NCI-H446 treated with DMSO at 0.1 percent for 48 hours (cell line): ENCODE measurements at regions not wholly inside any gene's neighbourhood (a gene's known extent, or its start where the extent isn't known, plus 50 kb on each side); places are given as distances from the start of the nearest gene placed in this dataset.

ENCODE experiments used
- DNase-seq: peaks from one replicate; lab custom pipeline; 2025; lab: John Stamatoyannopoulos, UW

DNA sequence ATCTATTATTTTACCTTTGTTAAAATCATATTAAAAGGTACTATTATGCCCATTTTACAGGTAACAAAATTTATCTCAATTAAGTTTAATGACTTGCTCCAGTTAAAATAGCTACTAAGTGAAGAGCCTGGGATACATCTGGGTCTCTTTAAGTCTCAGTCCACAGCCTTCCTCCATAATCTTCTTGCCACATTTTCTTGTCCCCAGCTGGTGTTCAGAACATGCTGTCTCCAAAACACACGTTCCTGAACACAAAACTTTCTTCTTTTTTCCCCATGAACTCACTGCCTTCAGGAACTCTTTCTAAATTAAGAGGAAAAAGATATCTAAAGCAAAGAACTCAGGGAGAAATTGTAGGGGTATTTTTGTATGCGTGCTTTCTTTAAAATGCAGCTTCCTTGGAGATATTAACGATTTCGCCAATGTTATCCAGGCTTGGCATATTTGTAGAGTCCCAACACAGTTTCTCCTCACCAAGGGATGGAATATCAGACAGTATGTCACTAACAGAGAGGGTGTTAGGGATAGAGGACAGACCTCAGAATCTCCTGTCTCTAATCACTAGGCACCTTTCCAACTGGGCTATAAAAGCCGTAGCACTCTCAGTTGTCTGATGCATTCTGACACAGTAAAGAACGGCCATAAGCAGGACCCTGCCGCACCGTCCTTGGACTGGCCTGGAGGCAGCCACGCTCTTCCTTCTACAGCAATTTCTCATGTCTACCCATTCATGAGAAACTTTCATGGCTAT lies 232.8 kb upstream of the BLID start:
- DNase-seq, result no peak

DNA sequence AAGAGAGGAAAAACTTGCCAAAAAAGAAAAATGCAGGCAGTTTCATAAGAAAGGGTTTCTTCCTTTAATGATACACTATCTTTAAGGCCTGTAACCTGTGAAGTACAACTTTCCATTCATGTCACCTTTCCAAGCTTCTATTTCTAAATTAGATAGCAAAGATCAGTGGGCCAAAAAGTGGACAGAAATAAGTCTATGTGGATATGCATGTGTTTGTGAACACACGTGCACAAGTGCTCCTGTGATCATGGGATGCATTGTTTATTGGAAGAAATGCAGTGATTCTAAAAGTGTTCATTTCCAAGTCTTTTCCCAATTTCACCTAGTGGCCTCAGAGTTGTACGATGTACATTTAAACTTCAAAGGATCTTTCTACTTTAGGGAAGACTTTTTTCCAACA lies 230.0 kb upstream of the BLID start:
- no peak for DNase-seq

- no peak for DNase-seq
Observed at GRCh38 chr11:122345586-122345985, 229.6 kb upstream of the BLID start.

DNA sequence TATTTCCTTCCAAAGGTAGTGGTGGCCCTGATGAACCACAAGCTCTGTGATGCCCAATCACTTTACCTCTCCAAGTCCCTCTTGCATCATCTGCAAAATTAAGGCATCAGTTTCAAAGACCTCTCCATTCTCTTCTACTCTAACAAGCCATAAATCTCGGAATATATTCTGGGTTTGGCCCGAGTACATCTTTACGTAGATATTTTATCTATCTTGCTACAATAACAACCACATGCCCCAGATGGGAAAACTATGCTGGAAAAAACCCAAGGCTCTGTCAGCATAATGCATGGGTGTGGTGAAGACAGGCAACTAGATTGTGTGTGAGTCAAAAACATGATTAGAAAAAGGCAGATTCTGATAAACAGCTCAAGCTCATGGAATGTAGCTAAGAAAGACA lies 228.2 kb upstream of the BLID start:
- DNase-seq, result no peak

DNA sequence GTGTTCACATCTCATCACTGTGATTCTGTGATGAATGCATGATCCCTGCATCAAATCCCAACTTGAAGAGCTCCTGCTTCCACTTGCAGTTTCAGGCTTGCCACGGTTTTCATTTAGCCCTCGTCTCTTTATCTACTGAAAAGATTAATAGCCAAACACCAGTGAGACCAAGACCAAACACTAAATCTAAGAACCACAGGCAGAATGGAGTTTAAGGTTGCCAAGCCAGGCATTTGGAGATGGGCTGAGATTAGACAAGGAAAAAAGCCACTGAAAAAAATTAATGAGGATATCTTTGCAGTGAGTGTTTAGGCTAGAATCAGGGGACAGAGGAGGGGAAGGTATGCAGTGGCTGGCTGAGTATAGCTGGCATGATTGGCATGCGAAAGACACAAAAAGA lies 227.2 kb upstream of the BLID start:
- no peak for DNase-seq

GRCh38 chr11:122342089-122342744 lies 226.2 kb upstream of the BLID start:
- no peak for DNase-seq

- no peak for DNase-seq
Observed at GRCh38 chr11:122341477-122341876, 225.5 kb upstream of the BLID start.

DNA sequence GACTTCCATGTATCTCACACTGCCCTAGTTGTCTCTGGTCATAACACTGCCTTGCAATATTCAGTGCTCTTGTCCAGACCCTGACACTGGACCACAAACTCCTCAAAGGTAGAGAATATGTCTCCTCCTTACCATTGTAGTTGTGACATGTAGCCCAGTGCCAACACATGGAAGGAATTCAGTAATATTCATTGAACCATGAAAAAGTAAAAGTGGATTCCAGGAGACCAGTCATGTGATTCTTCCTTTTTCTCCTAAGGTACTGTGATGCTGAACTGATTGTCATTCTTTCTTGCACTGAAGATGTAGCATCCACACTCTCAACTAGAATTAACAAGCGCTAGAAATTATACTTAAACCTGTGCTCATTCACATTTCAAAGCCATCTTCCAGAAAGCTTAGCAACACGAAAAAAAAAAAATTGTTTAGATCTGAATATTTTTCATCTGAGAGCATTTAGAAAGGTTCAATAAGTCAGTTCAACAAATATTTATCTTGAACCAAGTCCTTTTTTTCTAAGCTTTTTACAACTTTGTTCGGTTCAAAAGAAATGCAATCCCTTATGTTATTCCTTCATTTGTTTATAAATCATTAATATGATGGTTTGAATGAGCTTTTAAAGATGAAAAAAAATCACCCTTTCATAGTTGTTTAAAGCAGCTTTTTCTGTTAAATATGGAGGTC lies 224.7 kb upstream of the BLID start:
- DNase-seq, result no peak

DNA sequence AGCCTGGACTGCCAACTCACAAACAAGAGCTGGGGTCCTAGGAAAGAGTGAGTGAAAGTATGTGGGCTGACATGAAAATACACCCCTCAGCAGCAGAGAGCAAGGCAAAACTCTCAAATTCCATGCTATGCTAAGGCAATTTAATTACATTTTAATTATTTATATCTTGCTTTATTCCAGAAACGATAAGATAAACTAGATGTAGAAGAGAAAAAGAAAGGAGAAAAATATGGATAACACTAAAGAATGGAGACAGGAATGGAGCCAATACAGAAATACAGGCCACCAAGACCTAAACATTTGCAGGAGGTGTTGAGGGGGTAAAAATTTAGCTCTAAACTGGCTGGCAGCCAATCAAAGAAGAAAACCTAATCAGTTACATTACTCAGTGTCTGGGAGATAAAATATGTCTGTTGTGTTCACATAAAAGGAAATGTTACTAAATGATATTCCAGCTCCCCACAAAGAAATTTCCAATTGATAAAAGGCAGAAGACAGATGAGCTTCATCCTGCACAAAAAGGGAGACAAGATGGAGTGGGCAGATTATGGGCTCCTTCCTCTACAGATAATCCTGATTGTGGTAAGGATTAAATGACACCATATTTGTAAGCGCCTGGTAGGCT lies 223.5 kb upstream of the BLID start:
- DNase-seq, result no peak

DNA sequence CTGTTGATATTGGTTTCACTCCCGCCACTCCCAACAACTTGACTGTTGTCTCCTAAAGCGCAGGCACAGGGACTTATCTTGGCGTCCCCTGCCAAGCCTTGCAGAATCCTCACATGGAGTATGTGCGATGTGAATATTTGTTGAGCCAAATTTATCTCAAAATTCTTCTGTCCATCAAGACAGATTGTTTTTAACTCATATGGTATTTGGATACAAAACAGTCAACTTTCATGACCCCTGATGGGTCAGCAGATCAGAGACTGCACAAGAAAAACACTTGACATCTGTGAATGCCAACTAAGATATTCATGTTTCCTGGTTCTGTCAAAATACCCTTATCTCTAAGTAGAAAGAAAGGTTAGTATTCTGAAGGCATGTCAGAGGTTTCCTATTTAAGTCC lies 221.7 kb upstream of the BLID start:
- DNase-seq, result no peak

GRCh38 chr11:122337241-122337640 lies 221.2 kb upstream of the BLID start:
- DNase-seq, result no peak

GRCh38 chr11:122336706-122337105 lies 220.7 kb upstream of the BLID start:
- DNase-seq, result no peak

DNA sequence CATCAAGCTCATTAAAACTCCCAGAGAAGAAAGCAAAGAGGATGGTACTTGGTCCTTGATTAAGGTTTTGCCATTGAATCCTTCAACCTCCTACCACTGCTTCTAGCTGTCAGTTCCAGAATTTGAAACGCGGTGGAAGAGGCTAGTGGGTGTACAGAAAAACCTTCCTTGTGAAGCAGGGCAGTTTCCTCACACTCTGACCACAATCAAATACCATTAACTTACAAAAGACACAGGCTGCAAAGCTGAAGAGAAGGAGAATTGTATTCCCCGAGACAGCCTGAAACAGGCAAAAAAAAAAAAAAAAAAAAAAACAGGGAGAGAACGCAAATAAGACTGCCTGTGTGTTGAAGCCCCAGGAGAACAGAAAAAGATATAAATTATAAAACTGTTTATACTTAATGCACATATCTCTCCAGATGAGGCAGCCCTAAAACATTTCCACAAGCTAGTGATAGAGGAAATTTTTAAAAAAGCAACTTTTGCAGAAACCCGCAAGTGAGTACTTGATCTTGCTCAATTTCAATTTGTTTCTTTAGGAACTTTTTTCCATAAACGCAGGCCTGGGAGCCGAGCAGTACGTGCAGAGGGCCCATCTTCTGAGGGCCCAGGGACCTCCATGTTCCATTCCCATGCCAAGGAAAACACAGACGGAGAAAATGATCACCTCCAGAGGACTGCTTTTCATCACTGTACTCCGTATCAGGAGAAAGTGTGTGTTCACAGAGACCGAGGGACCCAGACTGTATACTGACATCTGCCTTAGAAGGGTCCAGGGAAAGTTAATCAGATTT lies 218.7 kb upstream of the BLID start:
- no peak for DNase-seq

DNA sequence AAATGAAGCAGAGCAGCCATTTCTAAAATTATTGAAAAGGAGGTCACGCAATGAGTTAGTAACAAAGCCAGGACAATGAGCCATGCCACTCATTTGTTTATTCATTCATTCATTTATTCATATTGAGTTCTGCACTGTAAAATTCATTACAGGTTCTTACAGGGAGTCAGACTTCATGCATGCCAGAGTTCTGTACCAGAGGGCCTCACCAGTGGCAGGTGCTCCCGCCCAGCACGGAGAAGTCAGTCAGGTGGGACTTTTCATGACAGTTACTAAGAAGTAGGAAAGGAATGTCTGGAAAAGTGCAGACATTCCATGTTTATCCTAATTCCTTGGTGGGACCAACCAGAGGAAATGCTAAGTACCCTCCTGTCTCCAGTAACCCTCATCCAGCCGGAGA lies 217.5 kb upstream of the BLID start:
- DNase-seq, result no peak

DNA sequence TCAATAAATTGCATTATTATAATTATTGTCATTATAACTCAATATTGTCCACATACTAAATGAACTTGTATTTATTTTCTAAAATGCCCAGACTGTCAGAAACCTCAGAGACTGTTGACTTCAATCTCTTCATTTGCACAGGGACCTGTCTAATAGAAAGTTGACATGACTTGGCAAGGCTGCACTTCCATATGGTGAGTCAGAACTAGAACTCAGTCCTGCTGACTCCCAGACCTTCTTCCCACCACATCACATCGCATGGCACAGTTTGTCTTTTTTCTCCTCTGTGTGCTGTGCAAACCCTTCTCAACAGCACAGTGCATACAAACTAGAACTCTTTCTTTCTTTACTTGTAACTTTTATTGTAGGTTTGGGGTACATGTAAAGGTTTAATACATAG lies 215.1 kb upstream of the BLID start:
- no peak for DNase-seq

GRCh38 chr11:122330279-122330965 lies 214.4 kb upstream of the BLID start:
- no peak for DNase-seq

DNA sequence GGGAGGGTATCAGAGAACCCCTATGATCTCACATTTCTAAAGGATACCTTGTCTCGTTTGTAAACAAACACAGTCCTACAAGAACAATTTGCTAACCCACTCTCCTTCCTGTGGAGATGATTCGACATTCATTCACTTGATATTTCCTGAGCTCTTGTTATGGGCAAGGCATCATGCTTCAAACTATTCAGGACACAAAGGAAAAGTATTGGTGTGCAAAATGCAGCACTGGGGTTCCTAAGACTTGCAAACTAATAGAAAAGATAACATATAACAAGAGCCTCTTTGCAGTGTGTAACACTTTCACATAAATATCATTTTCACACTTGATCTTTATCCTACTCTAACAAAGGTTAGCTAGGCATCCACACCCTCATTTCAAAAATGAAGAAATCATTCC lies 211.5 kb upstream of the BLID start:
- DNase-seq, result no peak

DNA sequence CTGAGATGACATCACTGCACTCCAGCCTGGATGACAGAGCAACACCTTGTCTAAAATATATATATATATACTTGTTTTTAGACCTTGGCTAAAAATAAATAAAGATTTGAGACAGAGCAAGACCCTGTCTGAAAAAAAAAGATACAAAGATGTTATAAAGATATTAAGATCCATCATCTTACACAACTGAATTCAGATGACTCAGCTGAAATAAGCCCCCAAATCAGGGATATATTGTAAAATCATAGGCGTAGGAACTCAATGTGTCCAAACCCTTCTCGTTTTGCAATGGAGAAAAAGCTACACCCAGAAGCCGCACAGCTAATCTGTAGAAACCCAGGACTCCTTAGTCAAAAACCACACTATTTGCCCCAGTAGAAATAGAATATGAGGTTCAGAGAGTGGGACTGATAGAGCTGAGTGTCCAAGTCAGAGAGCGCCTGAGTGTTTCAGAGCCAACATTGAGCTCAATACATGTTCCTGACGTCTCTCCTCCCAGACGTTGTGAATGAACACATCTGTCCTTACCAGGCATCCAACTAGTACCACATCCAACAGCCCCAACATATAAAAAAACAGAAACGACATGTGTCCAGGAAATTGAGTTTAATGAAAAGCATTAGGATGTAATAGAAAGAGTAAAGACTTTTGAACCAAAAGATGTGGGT lies 207.9 kb upstream of the BLID start:
- no peak for DNase-seq

GRCh38 chr11:122322329-122322728 lies 206.3 kb upstream of the BLID start:
- DNase-seq, result no peak

GRCh38 chr11:122320671-122321070 lies 204.7 kb upstream of the BLID start:
- no peak for DNase-seq
